ENCODE measurements at regions not wholly inside any gene's neighbourhood (a gene's known extent, or its start where the extent isn't known, plus 50 kb on each side); places are given as distances from the start of the nearest gene placed in this dataset.
"Not testable (repeated sequence)": the region's sequence is repeated elsewhere in the genome, so short reads cannot be mapped to it uniquely, and the experiment has no call there.

GRCh38 chr4:49573666-49574215, 587.7 kb downstream of the CWH43 start:
- intact Hi-C loops (cut with micrococcal nuclease; ENCODE audit: unreplicated experiment); BruUV-seq (replicated peaks); H3K27ac Mint-ChIP-seq (ENCODE audit: unreplicated experiment); H3K4me3 Mint-ChIP-seq (ENCODE audit: low read depth, unreplicated experiment); H3K27me3 Mint-ChIP-seq (ENCODE audit: unreplicated experiment); H3K4me1 Mint-ChIP-seq (ENCODE audit: low read depth, unreplicated experiment); CTCF ChIA-PET; DNase-seq; H3K36me3 Mint-ChIP-seq (ENCODE audit: insufficient read depth, unreplicated experiment): not testable (repeated sequence)
- H3K9me3 Mint-ChIP-seq (ENCODE audit: low read depth, unreplicated experiment) = peaks cover 20% of the 10 kb centered on the region

GRCh38 chr4:49575250-49575649, 589.2 kb downstream of the CWH43 start:
- CTCF ChIA-PET; H3K36me3 Mint-ChIP-seq (ENCODE audit: insufficient read depth, unreplicated experiment); intact Hi-C loops (cut with micrococcal nuclease; ENCODE audit: unreplicated experiment); BruUV-seq (replicated peaks); DNase-seq; H3K4me3 Mint-ChIP-seq (ENCODE audit: low read depth, unreplicated experiment); H3K4me1 Mint-ChIP-seq (ENCODE audit: low read depth, unreplicated experiment); H3K27me3 Mint-ChIP-seq (ENCODE audit: unreplicated experiment); H3K27ac Mint-ChIP-seq (ENCODE audit: unreplicated experiment): not testable (repeated sequence)
- H3K9me3 Mint-ChIP-seq (ENCODE audit: low read depth, unreplicated experiment) = peaks cover 20% of the 10 kb centered on the region

- H3K27ac Mint-ChIP-seq (ENCODE audit: unreplicated experiment); H3K4me1 Mint-ChIP-seq (ENCODE audit: low read depth, unreplicated experiment); BruUV-seq (replicated peaks); intact Hi-C loops (cut with micrococcal nuclease; ENCODE audit: unreplicated experiment); DNase-seq; H3K4me3 Mint-ChIP-seq (ENCODE audit: low read depth, unreplicated experiment); H3K27me3 Mint-ChIP-seq (ENCODE audit: unreplicated experiment); CTCF ChIA-PET; H3K36me3 Mint-ChIP-seq (ENCODE audit: insufficient read depth, unreplicated experiment): not testable (repeated sequence)
- peaks cover 16% of the 10 kb centered on the region for H3K9me3 Mint-ChIP-seq (ENCODE audit: low read depth, unreplicated experiment)
Measured at GRCh38 chr4:49578371-49578770, 592.3 kb downstream of the CWH43 start.

GRCh38 chr4:49578899-49579298, 592.8 kb downstream of the CWH43 start:
- BruUV-seq (replicated peaks); H3K4me3 Mint-ChIP-seq (ENCODE audit: low read depth, unreplicated experiment); DNase-seq; H3K27ac Mint-ChIP-seq (ENCODE audit: unreplicated experiment); intact Hi-C loops (cut with micrococcal nuclease; ENCODE audit: unreplicated experiment); H3K4me1 Mint-ChIP-seq (ENCODE audit: low read depth, unreplicated experiment); CTCF ChIA-PET; H3K27me3 Mint-ChIP-seq (ENCODE audit: unreplicated experiment); H3K36me3 Mint-ChIP-seq (ENCODE audit: insufficient read depth, unreplicated experiment): not testable (repeated sequence)
- H3K9me3 Mint-ChIP-seq (ENCODE audit: low read depth, unreplicated experiment) = peaks cover 13% of the 10 kb centered on the region

GRCh38 chr4:49580166-49580565, 594.1 kb downstream of the CWH43 start:
- H3K27ac Mint-ChIP-seq (ENCODE audit: unreplicated experiment); H3K4me3 Mint-ChIP-seq (ENCODE audit: low read depth, unreplicated experiment); CTCF ChIA-PET; H3K36me3 Mint-ChIP-seq (ENCODE audit: insufficient read depth, unreplicated experiment); DNase-seq; H3K27me3 Mint-ChIP-seq (ENCODE audit: unreplicated experiment); H3K4me1 Mint-ChIP-seq (ENCODE audit: low read depth, unreplicated experiment); H3K9me3 Mint-ChIP-seq (ENCODE audit: low read depth, unreplicated experiment); intact Hi-C loops (cut with micrococcal nuclease; ENCODE audit: unreplicated experiment); BruUV-seq (replicated peaks): not testable (repeated sequence)

- BruUV-seq (replicated peaks); H3K4me1 Mint-ChIP-seq (ENCODE audit: low read depth, unreplicated experiment); H3K4me3 Mint-ChIP-seq (ENCODE audit: low read depth, unreplicated experiment); H3K36me3 Mint-ChIP-seq (ENCODE audit: insufficient read depth, unreplicated experiment); intact Hi-C loops (cut with micrococcal nuclease; ENCODE audit: unreplicated experiment); DNase-seq; H3K27ac Mint-ChIP-seq (ENCODE audit: unreplicated experiment); H3K9me3 Mint-ChIP-seq (ENCODE audit: low read depth, unreplicated experiment); CTCF ChIA-PET; H3K27me3 Mint-ChIP-seq (ENCODE audit: unreplicated experiment): not testable (repeated sequence)
Measured at GRCh38 chr4:49588401-49588800, 602.3 kb downstream of the CWH43 start.

- H3K27ac Mint-ChIP-seq (ENCODE audit: unreplicated experiment); H3K36me3 Mint-ChIP-seq (ENCODE audit: insufficient read depth, unreplicated experiment); CTCF ChIA-PET; H3K27me3 Mint-ChIP-seq (ENCODE audit: unreplicated experiment); BruUV-seq (replicated peaks); H3K9me3 Mint-ChIP-seq (ENCODE audit: low read depth, unreplicated experiment); H3K4me3 Mint-ChIP-seq (ENCODE audit: low read depth, unreplicated experiment); DNase-seq; H3K4me1 Mint-ChIP-seq (ENCODE audit: low read depth, unreplicated experiment); intact Hi-C loops (cut with micrococcal nuclease; ENCODE audit: unreplicated experiment): not testable (repeated sequence)
Measured at GRCh38 chr4:49618436-49618835, 632.4 kb downstream of the CWH43 start.

- BruUV-seq (replicated peaks); intact Hi-C loops (cut with micrococcal nuclease; ENCODE audit: unreplicated experiment); H3K36me3 Mint-ChIP-seq (ENCODE audit: insufficient read depth, unreplicated experiment); DNase-seq; CTCF ChIA-PET; H3K4me1 Mint-ChIP-seq (ENCODE audit: low read depth, unreplicated experiment); H3K27ac Mint-ChIP-seq (ENCODE audit: unreplicated experiment); H3K4me3 Mint-ChIP-seq (ENCODE audit: low read depth, unreplicated experiment); H3K9me3 Mint-ChIP-seq (ENCODE audit: low read depth, unreplicated experiment); H3K27me3 Mint-ChIP-seq (ENCODE audit: unreplicated experiment): not testable (repeated sequence)
Measured at GRCh38 chr4:49626478-49626877, 640.4 kb downstream of the CWH43 start.
